Duodenal mucosa (tissue), 2 donors: ENCODE measurements at regions not wholly inside any gene's neighbourhood (a gene's known extent, or its start where the extent isn't known, plus 50 kb on each side); places are given as distances from the start of the nearest gene placed in this dataset.

Experiments
- H3K27ac ChIP-seq: one replicate; pipeline ENCODE4 v1.7.0; 2013; ENCODE audit warnings: low read depth, low read length
- H3K27me3 ChIP-seq, 2 donors: one replicate each; pipeline ENCODE4 v1.7.0; 2013; ENCODE audit warnings: low read length in 2 of 2, control low read depth in 1 of 2; ENCODE audit not compliant: insufficient read depth in 2 of 2, control insufficient read depth in 1 of 2
- H3K36me3 ChIP-seq, 2 donors: one replicate each; pipeline ENCODE4 v1.7.0; 2013; ENCODE audit warnings: low read length in 2 of 2, control low read depth in 1 of 2; ENCODE audit not compliant: insufficient read depth in 2 of 2, control insufficient read depth in 1 of 2
- H3K4me1 ChIP-seq, 2 donors: one replicate each; pipeline ENCODE4 v1.7.0; 2013; ENCODE audit warnings: low read length in 2 of 2, control low read depth in 1 of 2; ENCODE audit not compliant: insufficient read depth in 2 of 2, control insufficient read depth in 1 of 2
- H3K4me3 ChIP-seq, 2 donors: one replicate each; pipeline ENCODE4 v1.7.0; 2013; ENCODE audit warnings: low read length in 2 of 2, low read depth in 1 of 2
- H3K9ac ChIP-seq, 2 donors: one replicate each; pipeline ENCODE4 v1.7.0; 2013; ENCODE audit warnings: low read length in 2 of 2, low read depth in 1 of 2
- H3K9me3 ChIP-seq, 2 donors: one replicate each; pipeline ENCODE4 v1.7.0; 2013; ENCODE audit warnings: low read length in 2 of 2, control low read depth in 1 of 2; ENCODE audit not compliant: control insufficient read depth in 1 of 2

- no peaks in the 10 kb centered on the region for H3K9me3 ChIP-seq
- no peak overlapping the region for H3K9ac ChIP-seq
- no peaks in the 10 kb centered on the region for H3K36me3 ChIP-seq
- no peaks in the 10 kb centered on the region for H3K4me1 ChIP-seq
- H3K4me3 ChIP-seq = no peak overlapping the region
- H3K27me3 ChIP-seq = no peaks in the 10 kb centered on the region
- no peak overlapping the region for H3K27ac ChIP-seq
Measured at GRCh38 chr3:80592792-80593191, 825.0 kb upstream of the ROBO1 start.

GRCh38 chr3:80586338-80586737 lies 818.5 kb upstream of the ROBO1 start:
- no peak overlapping the region for H3K9ac ChIP-seq

GRCh38 chr3:80580146-80580545 lies 812.3 kb upstream of the ROBO1 start:
- Histone ChIP-seq H3K4me1 (no peaks in the 10 kb centered on the region), H3K9ac (no peak overlapping the region), H3K36me3 (no peaks in the 10 kb centered on the region), H3K27me3 (no peaks in the 10 kb centered on the region), H3K9me3 (no peaks in the 10 kb centered on the region), H3K4me3 (no peak overlapping the region), H3K27ac (no peak overlapping the region)

More at GRCh38 chr3:80586338-80586737, 818.5 kb upstream of the ROBO1 start:
- Histone ChIP-seq H3K27me3 (no peaks in the 10 kb centered on the region), H3K9me3 (no peaks in the 10 kb centered on the region), H3K27ac (no peak overlapping the region), H3K36me3 (no peaks in the 10 kb centered on the region), H3K4me1 (no peaks in the 10 kb centered on the region), H3K4me3 (no peak overlapping the region)

GRCh38 chr3:80564391-80564790 lies 796.6 kb upstream of the ROBO1 start:
- H3K9ac ChIP-seq = no peak overlapping the region
- H3K4me3 ChIP-seq = no peak overlapping the region
- no peaks in the 10 kb centered on the region for H3K9me3 ChIP-seq
- no peaks in the 10 kb centered on the region for H3K27me3 ChIP-seq
- no peak overlapping the region for H3K27ac ChIP-seq
- no peaks in the 10 kb centered on the region for H3K4me1 ChIP-seq
- H3K36me3 ChIP-seq = no peaks in the 10 kb centered on the region

GRCh38 chr3:80559701-80560100 lies 791.9 kb upstream of the ROBO1 start:
- Histone ChIP-seq H3K9me3 (no peaks in the 10 kb centered on the region), H3K27ac (no peak overlapping the region), H3K4me3 (no peak overlapping the region), H3K27me3 (no peaks in the 10 kb centered on the region), H3K36me3 (no peaks in the 10 kb centered on the region), H3K9ac (no peak overlapping the region), H3K4me1 (no peaks in the 10 kb centered on the region)

GRCh38 chr3:80556763-80557162 lies 789.0 kb upstream of the ROBO1 start:
- H3K36me3 ChIP-seq = no peaks in the 10 kb centered on the region
- H3K9ac ChIP-seq = no peak overlapping the region
- no peak overlapping the region for H3K4me3 ChIP-seq
- no peak overlapping the region for H3K27ac ChIP-seq
- no peaks in the 10 kb centered on the region for H3K27me3 ChIP-seq
- H3K9me3 ChIP-seq = no peaks in the 10 kb centered on the region
- H3K4me1 ChIP-seq = no peaks in the 10 kb centered on the region

GRCh38 chr3:80554304-80554703 lies 786.5 kb upstream of the ROBO1 start:
- Histone ChIP-seq H3K4me3 (no peak overlapping the region), H3K9me3 (no peaks in the 10 kb centered on the region), H3K27me3 (no peaks in the 10 kb centered on the region), H3K27ac (no peak overlapping the region), H3K9ac (no peak overlapping the region), H3K4me1 (no peaks in the 10 kb centered on the region), H3K36me3 (no peaks in the 10 kb centered on the region)

- Histone ChIP-seq H3K9me3 (no peaks in the 10 kb centered on the region), H3K36me3 (no peaks in the 10 kb centered on the region), H3K9ac (no peak overlapping the region), H3K4me1 (no peaks in the 10 kb centered on the region), H3K27me3 (no peaks in the 10 kb centered on the region), H3K4me3 (no peak overlapping the region), H3K27ac (no peak overlapping the region)
Measured at GRCh38 chr3:80553211-80553610, 785.4 kb upstream of the ROBO1 start.

GRCh38 chr3:80550174-80550573 lies 782.4 kb upstream of the ROBO1 start:
- H3K4me3 ChIP-seq = no peak overlapping the region
- no peaks in the 10 kb centered on the region for H3K4me1 ChIP-seq

GRCh38 chr3:80549173-80549572 lies 781.4 kb upstream of the ROBO1 start:
- H3K27ac ChIP-seq = no peak overlapping the region
- H3K36me3 ChIP-seq = no peaks in the 10 kb centered on the region
- no peaks in the 10 kb centered on the region for H3K27me3 ChIP-seq
- no peaks in the 10 kb centered on the region for H3K9me3 ChIP-seq
- no peaks in the 10 kb centered on the region for H3K4me1 ChIP-seq
- H3K9ac ChIP-seq = no peak overlapping the region
- no peak overlapping the region for H3K4me3 ChIP-seq

More at GRCh38 chr3:80550174-80550573, 782.4 kb upstream of the ROBO1 start:
- H3K9me3 ChIP-seq = no peaks in the 10 kb centered on the region
- H3K27me3 ChIP-seq = no peaks in the 10 kb centered on the region
- H3K27ac ChIP-seq = no peak overlapping the region
- H3K9ac ChIP-seq = no peak overlapping the region
- H3K36me3 ChIP-seq = no peaks in the 10 kb centered on the region

- Histone ChIP-seq H3K27ac (no peak overlapping the region), H3K9me3 (no peaks in the 10 kb centered on the region), H3K4me3 (no peak overlapping the region), H3K36me3 (no peaks in the 10 kb centered on the region), H3K27me3 (no peaks in the 10 kb centered on the region), H3K4me1 (no peaks in the 10 kb centered on the region), H3K9ac (no peak overlapping the region)
Measured at GRCh38 chr3:80543154-80543553, 775.4 kb upstream of the ROBO1 start.
